Keratinocyte (primary cell): ENCODE measurements at regions not wholly inside any gene's neighbourhood (a gene's known extent, or its start where the extent isn't known, plus 50 kb on each side); places are given as distances from the start of the nearest gene placed in this dataset.

Experiments
- DNase-seq: peaks from one replicate; pipeline ENCODE4 v3.0.0-alpha.2; 2011; ENCODE audit warnings: low read depth, missing footprints, low spot score
- FAIRE-seq: peaks from 2 replicates; lab custom pipeline; 2011; peaks lifted over from hg19 to GRCh38; lab: Jason Lieb, UNC
- H2AFZ ChIP-seq: 2 replicates; pipeline ENCODE4 v1.6.0; 2012; ENCODE audit warnings: low read length, control low read depth, inconsistent platforms; ENCODE audit not compliant: control insufficient read depth
- H3K27ac ChIP-seq: 2 replicates; pipeline ENCODE4 v1.5.1; 2011; ENCODE audit warnings: low read length; ENCODE audit not compliant: control insufficient read depth, insufficient read depth
- H3K27me3 ChIP-seq: 3 replicates; pipeline ENCODE4 v1.6.0; 2011; ENCODE audit warnings: low read length; ENCODE audit not compliant: control insufficient read depth, insufficient read depth; ENCODE audit errors: extremely low read depth
- H3K36me3 ChIP-seq, 2 experiments: 2 replicates in 1 of 2; 3 replicates in 1 of 2; pipeline ENCODE4 v1.5.1; 2011; ENCODE audit warnings: low read length in 2 of 2, mild to moderate bottlenecking in 1 of 2; ENCODE audit not compliant: control insufficient read depth in 2 of 2, insufficient read depth in 2 of 2; ENCODE audit errors: extremely low read depth in 1 of 2
- H3K4me1 ChIP-seq: 3 replicates; pipeline ENCODE4 v1.5.1; 2011; ENCODE audit warnings: low read length; ENCODE audit not compliant: control insufficient read depth, insufficient read depth; ENCODE audit errors: extremely low read depth
- H3K4me2 ChIP-seq: 3 replicates; pipeline ENCODE4 v1.6.0; 2011; ENCODE audit warnings: low read depth, low read length; ENCODE audit not compliant: control insufficient read depth, insufficient read depth; ENCODE audit errors: extremely low read depth
- H3K4me3 ChIP-seq, 3 experiments: fragments of 200-600 bp in 1 of 3; sonication (generic) in 1 of 3; 2 replicates in 2 of 3; 3 replicates in 1 of 3; pipeline ENCODE4 v1.5.1; 2011 to 2016; ENCODE audit warnings: low read length in 3 of 3, mild to moderate bottlenecking in 3 of 3, control low read depth in 2 of 3, inconsistent platforms in 1 of 3, low read depth in 1 of 3, mixed read lengths in 1 of 3, mixed run types in 1 of 3, moderate library complexity in 1 of 3; ENCODE audit not compliant: control insufficient read depth in 2 of 3, insufficient read depth in 2 of 3; ENCODE audit errors: extremely low read depth in 1 of 3
- H3K79me2 ChIP-seq: 2 replicates; pipeline ENCODE4 v1.6.0; 2012; ENCODE audit warnings: low read length; ENCODE audit not compliant: control insufficient read depth, insufficient read depth
- H3K9ac ChIP-seq: 3 replicates; pipeline ENCODE4 v1.6.0; 2011; ENCODE audit warnings: low read length; ENCODE audit not compliant: control insufficient read depth, insufficient read depth; ENCODE audit errors: extremely low read depth
- H3K9me1 ChIP-seq: 3 replicates; pipeline ENCODE4 v1.6.0; 2011; ENCODE audit warnings: low read length; ENCODE audit not compliant: control insufficient read depth, insufficient read depth; ENCODE audit errors: extremely low read depth
- H3K9me3 ChIP-seq: 2 replicates; pipeline ENCODE4 v1.5.1; 2012; ENCODE audit warnings: low read depth, low read length; ENCODE audit not compliant: control insufficient read depth
- H4K20me1 ChIP-seq: 3 replicates; pipeline ENCODE4 v1.6.0; 2011; ENCODE audit warnings: low read length; ENCODE audit not compliant: control insufficient read depth, insufficient read depth; ENCODE audit errors: extremely low read depth
- EZH2 ChIP-seq: IDR thresholded peaks from one replicate; pipeline ENCODE4 v1.6.1; 2012; ENCODE audit warnings: inconsistent platforms, mild to moderate bottlenecking, low read length, moderate library complexity
- dilution Hi-C: fragments of 300-500 bp; cut with MboI; formaldehyde crosslinking; loops from one replicate; pipeline ENCODE4 v1.7.0; 2020; ENCODE audit warnings: low sequenced_read_pairs; ENCODE audit not compliant: extremely low pct_ligation_motif_present
- TF ChIP-seq, protein P1 (sequence below), 3 experiments: IDR thresholded peaks in 1 of 3; conservative IDR thresholded peaks in 1 of 3; optimal IDR thresholded peaks in 1 of 3; 2 replicates in 2 of 3; 3 replicates in 1 of 3; pipeline versions ENCODE3 to v1.5.1; 2011; ENCODE audit warnings: low read length in 3 of 3, mild to moderate bottlenecking in 3 of 3, moderate library complexity in 2 of 3, control low read depth in 1 of 3, inconsistent platforms in 1 of 3; ENCODE audit not compliant: insufficient read depth in 2 of 3; ENCODE audit errors: extremely low read depth in 1 of 3

DNA sequence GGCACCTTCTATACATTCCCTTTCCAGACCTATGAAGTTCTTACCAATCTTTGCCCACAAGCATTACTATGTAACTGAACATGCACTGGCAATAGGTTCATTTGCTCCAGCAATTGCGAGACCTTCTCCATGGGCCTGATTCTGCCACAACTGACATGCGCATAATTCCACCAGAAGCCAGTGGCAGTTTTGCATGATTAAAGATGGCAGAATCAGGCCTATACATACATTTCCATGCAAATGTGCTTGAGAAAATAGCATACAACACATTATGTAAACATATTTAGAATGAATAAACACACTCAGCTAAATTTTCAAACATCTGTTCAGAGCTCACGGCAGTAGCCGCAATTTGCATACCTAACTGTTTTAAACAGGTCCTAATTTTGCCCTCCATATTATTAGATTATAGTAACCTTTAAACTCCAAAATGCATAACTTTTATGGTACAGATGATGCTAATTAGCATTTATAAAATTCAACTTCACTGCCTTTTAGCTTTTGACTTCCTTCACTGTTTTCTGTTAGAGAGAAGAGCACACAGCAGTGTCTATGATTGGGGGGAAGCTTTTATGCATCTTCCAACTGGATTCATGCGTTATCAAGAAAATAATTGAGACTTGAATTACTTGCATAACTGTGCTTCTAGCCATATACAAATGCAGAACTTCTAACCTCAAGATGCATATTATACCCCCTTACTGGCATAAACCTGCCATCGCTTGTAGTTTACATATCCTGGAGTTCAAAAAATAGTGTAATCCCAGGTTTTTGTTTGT is 155.3 kb upstream of the CDH19 start:
- dilution Hi-C loops, result no loop called here
- no peaks in the 10 kb centered on the region for H3K4me1 ChIP-seq
- DNase-seq (no peak), FAIRE-seq (no peak)
- H3K9me3 ChIP-seq, result peaks cover under 1% of the 10 kb centered on the region
- TF ChIP-seq, protein P1, sequence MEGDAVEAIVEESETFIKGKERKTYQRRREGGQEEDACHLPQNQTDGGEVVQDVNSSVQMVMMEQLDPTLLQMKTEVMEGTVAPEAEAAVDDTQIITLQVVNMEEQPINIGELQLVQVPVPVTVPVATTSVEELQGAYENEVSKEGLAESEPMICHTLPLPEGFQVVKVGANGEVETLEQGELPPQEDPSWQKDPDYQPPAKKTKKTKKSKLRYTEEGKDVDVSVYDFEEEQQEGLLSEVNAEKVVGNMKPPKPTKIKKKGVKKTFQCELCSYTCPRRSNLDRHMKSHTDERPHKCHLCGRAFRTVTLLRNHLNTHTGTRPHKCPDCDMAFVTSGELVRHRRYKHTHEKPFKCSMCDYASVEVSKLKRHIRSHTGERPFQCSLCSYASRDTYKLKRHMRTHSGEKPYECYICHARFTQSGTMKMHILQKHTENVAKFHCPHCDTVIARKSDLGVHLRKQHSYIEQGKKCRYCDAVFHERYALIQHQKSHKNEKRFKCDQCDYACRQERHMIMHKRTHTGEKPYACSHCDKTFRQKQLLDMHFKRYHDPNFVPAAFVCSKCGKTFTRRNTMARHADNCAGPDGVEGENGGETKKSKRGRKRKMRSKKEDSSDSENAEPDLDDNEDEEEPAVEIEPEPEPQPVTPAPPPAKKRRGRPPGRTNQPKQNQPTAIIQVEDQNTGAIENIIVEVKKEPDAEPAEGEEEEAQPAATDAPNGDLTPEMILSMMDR (optimal IDR thresholded peaks at IDR 0.05 in 1 of 3, IDR thresholded peaks at IDR 0.05 in 1 of 3, conservative IDR thresholded peaks at IDR 0.05 in 1 of 3; ENCODE audit: extremely low read depth in 1 of 3, insufficient read depth in 2 of 3, low read length in 3 of 3), result no peak
- TF ChIP-seq EZH2, result no peak
- no peaks in the 10 kb centered on the region for H4K20me1 ChIP-seq
- H3K27ac ChIP-seq, result no peak overlapping the region
- H3K36me3 ChIP-seq, result no peaks in the 10 kb centered on the region
- H3K4me3 ChIP-seq, result no peak overlapping the region
- no peak overlapping the region for H3K9ac ChIP-seq
- H2AFZ ChIP-seq, result no peak overlapping the region
- no peaks in the 10 kb centered on the region for H3K79me2 ChIP-seq
- no peak overlapping the region for H3K4me2 ChIP-seq
- no peaks in the 10 kb centered on the region for H3K27me3 ChIP-seq
- H3K9me1 ChIP-seq, result no peaks in the 10 kb centered on the region

DNA sequence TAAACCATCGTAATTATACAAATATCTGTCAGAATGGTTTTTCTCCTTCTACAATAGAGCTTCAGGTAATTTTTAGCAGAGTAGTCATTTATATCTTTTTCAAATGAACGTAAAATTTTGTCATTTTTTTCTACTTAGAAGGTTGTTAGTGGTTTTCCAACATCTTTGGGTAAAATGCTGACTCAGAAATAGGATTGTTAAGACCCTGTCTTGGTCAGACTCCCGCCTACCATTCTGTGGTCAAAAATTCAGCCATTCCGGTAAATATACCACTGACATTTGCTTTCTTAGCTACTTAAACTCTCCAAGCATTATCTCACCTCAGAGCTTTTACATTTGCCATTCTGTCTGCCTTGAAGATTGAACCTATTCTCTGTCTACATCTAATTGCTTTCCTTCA is 154.1 kb upstream of the CDH19 start:
- Histone ChIP-seq H2AFZ (no peak overlapping the region), H4K20me1 (no peaks in the 10 kb centered on the region), H3K27ac (no peak overlapping the region), H3K9ac (no peak overlapping the region), H3K27me3 (no peaks in the 10 kb centered on the region), H3K9me1 (no peaks in the 10 kb centered on the region), H3K36me3 (no peaks in the 10 kb centered on the region), H3K79me2 (no peaks in the 10 kb centered on the region), H3K9me3 (no peaks in the 10 kb centered on the region), H3K4me2 (no peak overlapping the region), H3K4me3 (no peak overlapping the region), H3K4me1 (no peaks in the 10 kb centered on the region)
- no peak for FAIRE-seq
- no peak for DNase-seq
- TF ChIP-seq EZH2, result no peak
- TF ChIP-seq, protein P1 (optimal IDR thresholded peaks at IDR 0.05 in 1 of 3, IDR thresholded peaks at IDR 0.05 in 1 of 3, conservative IDR thresholded peaks at IDR 0.05 in 1 of 3; ENCODE audit: extremely low read depth in 1 of 3, insufficient read depth in 2 of 3, low read length in 3 of 3), result no peak
- dilution Hi-C loops, result no loop called here
